Upper lobe of left lung (tissue), 6 donors: ENCODE measurements at regions not wholly inside any gene's neighbourhood (a gene's known extent, or its start where the extent isn't known, plus 50 kb on each side); places are given as distances from the start of the nearest gene placed in this dataset.

Experiments
- ATAC-seq, 2 donors: fragments of 200-7000 bp; cut with Tn5 transposase; one replicate each; pipeline ENCODE4 v1.9.1; 2022; ENCODE audit warnings: mild to moderate bottlenecking in 2 of 2, moderate library complexity in 2 of 2; ENCODE audit not compliant: low FRiP score in 2 of 2
- DNase-seq, 2 donors: peaks; one replicate each; pipeline ENCODE4 v3.0.0-alpha.2; 2019 to 2020
- H3K27ac ChIP-seq, 4 donors: fragments of 200-600 bp; sonication (generic); one replicate each; pipeline ENCODE4 v1.5.1; 2016 to 2019
- H3K27me3 ChIP-seq, 4 donors: fragments of 200-600 bp; sonication (generic); one replicate each; pipeline ENCODE4 v1.5.1; 2017 to 2019
- H3K36me3 ChIP-seq, 4 donors: fragments of 200-600 bp; sonication (generic); one replicate each; pipeline ENCODE4 v1.5.1; 2016 to 2019
- H3K4me1 ChIP-seq, 4 donors: fragments of 200-600 bp; sonication (generic); one replicate each; pipeline ENCODE4 v1.5.1; 2018 to 2019
- H3K4me3 ChIP-seq, 4 donors: fragments of 200-600 bp; sonication (generic); one replicate each; pipeline ENCODE4 v1.5.1; 2017 to 2019; ENCODE audit warnings: mild to moderate bottlenecking in 2 of 4, moderate library complexity in 1 of 4
- H3K9me3 ChIP-seq, 4 donors: fragments of 200-600 bp; sonication (generic); one replicate each; pipeline ENCODE4 v1.5.1; 2018 to 2019
- EP300 ChIP-seq, 4 donors: sonication (generic); formaldehyde crosslinking; IDR thresholded peaks; one replicate each; pipeline ENCODE4 v1.5.1; 2017; ENCODE audit warnings: antibody characterized with exemption in 4 of 4, control low read depth in 2 of 4
- POLR2A ChIP-seq, 4 donors: fragments of 450-650 bp; IDR thresholded peaks; one replicate each; pipeline ENCODE4 v1.5.1; 2016 to 2017; ENCODE audit warnings: antibody characterized with exemption in 4 of 4, mild to moderate bottlenecking in 2 of 4
- POLR2AphosphoS5 ChIP-seq, 2 donors: sonication (generic); formaldehyde crosslinking; IDR thresholded peaks; one replicate each; pipeline ENCODE4 v1.5.1; 2017; ENCODE audit warnings: antibody characterized with exemption in 2 of 2
- WGBS, 2 donors: methylation state at CpG; one replicate each; pipeline ENCODE4 v1.1.5; 2017 to 2018; 5-methylcytosine and 5-hydroxymethylcytosine counted together
- TF ChIP-seq, protein P1 (sequence below), 6 experiments: fragments of 450-650 bp in 4 of 6; fragments of 200-600 bp in 2 of 6; sonication (generic) in 2 of 6; IDR thresholded peaks; one replicate each; pipeline ENCODE4 v1.5.1; 2016 to 2019; ENCODE audit warnings: antibody characterized with exemption in 6 of 6
- donor health status: DM: no; HTN: no; CAD: no; lungs with moderate emphysema.
- donor health status: DM: no; HTN: yes; CAD: no; lungs with severe emphysema.

- WGBS, 2 donors, result 71 to 74% methylated on average over 5 of the region's 5 CpGs
- Histone ChIP-seq H3K27ac (no peak overlapping the region), H3K9me3 (no peaks in the 10 kb centered on the region), H3K36me3 (no peaks in the 10 kb centered on the region), H3K4me1 (no peaks in the 10 kb centered on the region), H3K27me3 (no peaks in the 10 kb centered on the region), H3K4me3 (no peak overlapping the region)
- TF ChIP-seq, protein P1, sequence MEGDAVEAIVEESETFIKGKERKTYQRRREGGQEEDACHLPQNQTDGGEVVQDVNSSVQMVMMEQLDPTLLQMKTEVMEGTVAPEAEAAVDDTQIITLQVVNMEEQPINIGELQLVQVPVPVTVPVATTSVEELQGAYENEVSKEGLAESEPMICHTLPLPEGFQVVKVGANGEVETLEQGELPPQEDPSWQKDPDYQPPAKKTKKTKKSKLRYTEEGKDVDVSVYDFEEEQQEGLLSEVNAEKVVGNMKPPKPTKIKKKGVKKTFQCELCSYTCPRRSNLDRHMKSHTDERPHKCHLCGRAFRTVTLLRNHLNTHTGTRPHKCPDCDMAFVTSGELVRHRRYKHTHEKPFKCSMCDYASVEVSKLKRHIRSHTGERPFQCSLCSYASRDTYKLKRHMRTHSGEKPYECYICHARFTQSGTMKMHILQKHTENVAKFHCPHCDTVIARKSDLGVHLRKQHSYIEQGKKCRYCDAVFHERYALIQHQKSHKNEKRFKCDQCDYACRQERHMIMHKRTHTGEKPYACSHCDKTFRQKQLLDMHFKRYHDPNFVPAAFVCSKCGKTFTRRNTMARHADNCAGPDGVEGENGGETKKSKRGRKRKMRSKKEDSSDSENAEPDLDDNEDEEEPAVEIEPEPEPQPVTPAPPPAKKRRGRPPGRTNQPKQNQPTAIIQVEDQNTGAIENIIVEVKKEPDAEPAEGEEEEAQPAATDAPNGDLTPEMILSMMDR (IDR thresholded peaks at IDR 0.05), result no peak
- TF ChIP-seq POLR2AphosphoS5 (IDR thresholded peaks at IDR 0.05), result no peak
- no peak for TF ChIP-seq EP300 (IDR thresholded peaks at IDR 0.05)
- TF ChIP-seq POLR2A (IDR thresholded peaks at IDR 0.05), result no peak
- DNase-seq (no peak), ATAC-seq (no peak)
These were observed 218.2 kb downstream of the RBM43 start for GRCh38 chr2:151043484-151043883.

GRCh38 chr2:151042964-151043363 is 218.7 kb downstream of the RBM43 start:
- H3K36me3 ChIP-seq, result no peaks in the 10 kb centered on the region
- TF ChIP-seq, protein P1 (IDR thresholded peaks at IDR 0.05), result no peak
- no peak for TF ChIP-seq POLR2A (IDR thresholded peaks at IDR 0.05)
- no peak for TF ChIP-seq POLR2AphosphoS5 (IDR thresholded peaks at IDR 0.05)
- no peak for TF ChIP-seq EP300 (IDR thresholded peaks at IDR 0.05)
- DNase-seq, result no peak

GRCh38 chr2:151040039-151040438 is 221.6 kb downstream of the RBM43 start:
- no peaks in the 10 kb centered on the region for H3K27me3 ChIP-seq
- H3K27ac ChIP-seq, result no peak overlapping the region
- TF ChIP-seq EP300 (IDR thresholded peaks at IDR 0.05), result no peak
- WGBS, 2 donors, result 75 to 85% methylated on average over 3 of the region's 3 CpGs
- H3K4me3 ChIP-seq, result no peak overlapping the region
- ATAC-seq (no peak), DNase-seq (no peak)
- no peaks in the 10 kb centered on the region for H3K9me3 ChIP-seq
- H3K36me3 ChIP-seq, result no peaks in the 10 kb centered on the region
- H3K4me1 ChIP-seq, result no peaks in the 10 kb centered on the region

More at GRCh38 chr2:151042964-151043363, 218.7 kb downstream of the RBM43 start:
- H3K4me1 ChIP-seq, result no peaks in the 10 kb centered on the region
- H3K27ac ChIP-seq, result no peak overlapping the region
- 88 to 95% methylated on average over 2 of the region's 2 CpGs for WGBS, 2 donors
- no peak overlapping the region for H3K4me3 ChIP-seq
- no peaks in the 10 kb centered on the region for H3K9me3 ChIP-seq
- no peaks in the 10 kb centered on the region for H3K27me3 ChIP-seq
- ATAC-seq, result no peak

DNA sequence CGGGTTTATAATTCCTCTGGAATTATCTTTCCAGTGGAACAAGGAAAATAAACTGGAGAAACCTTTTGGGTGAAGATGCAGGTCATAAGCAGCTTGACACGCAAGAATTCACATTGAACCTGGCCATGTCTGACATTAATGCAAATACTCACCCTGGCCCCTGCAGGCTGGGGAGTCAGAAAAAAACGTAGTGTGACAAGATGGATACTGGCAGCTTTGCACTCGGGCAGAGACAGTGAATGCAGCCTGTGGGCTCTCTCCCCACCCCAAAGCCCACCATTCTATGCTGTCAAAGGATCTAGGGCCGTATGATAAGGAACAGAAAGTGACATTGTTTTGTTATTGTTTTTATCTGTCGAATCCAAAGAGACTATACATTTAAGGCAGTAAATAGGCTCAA is 223.1 kb downstream of the RBM43 start:
- Histone ChIP-seq H3K4me3 (no peak overlapping the region), H3K9me3 (no peaks in the 10 kb centered on the region), H3K4me1 (no peaks in the 10 kb centered on the region), H3K27ac (no peak overlapping the region), H3K36me3 (no peaks in the 10 kb centered on the region), H3K27me3 (no peaks in the 10 kb centered on the region)
- ATAC-seq, result no peak
- DNase-seq, result no peak
- TF ChIP-seq POLR2A (IDR thresholded peaks at IDR 0.05) (no peak), EP300 (IDR thresholded peaks at IDR 0.05) (no peak), POLR2AphosphoS5 (IDR thresholded peaks at IDR 0.05) (no peak)
- TF ChIP-seq, protein P1 (IDR thresholded peaks at IDR 0.05), result no peak
- WGBS, 2 donors, result 77 to 78% methylated on average over 6 of the region's 6 CpGs

- Histone ChIP-seq H3K36me3 (no peaks in the 10 kb centered on the region), H3K4me1 (no peaks in the 10 kb centered on the region), H3K4me3 (no peak overlapping the region), H3K9me3 (no peaks in the 10 kb centered on the region), H3K27me3 (no peaks in the 10 kb centered on the region), H3K27ac (no peak overlapping the region)
- DNase-seq (no peak), ATAC-seq (no peak)
- TF ChIP-seq, protein P1 (IDR thresholded peaks at IDR 0.05), result no peak
- TF ChIP-seq POLR2A (IDR thresholded peaks at IDR 0.05) (no peak), EP300 (IDR thresholded peaks at IDR 0.05) (no peak), POLR2AphosphoS5 (IDR thresholded peaks at IDR 0.05) (no peak)
- 42 to 62% methylated on average over 4 of the region's 4 CpGs for WGBS, 2 donors
These were observed 224.2 kb downstream of the RBM43 start for GRCh38 chr2:151037434-151037833.
